ENCODE measurements at regions not wholly inside any gene's neighbourhood (a gene's known extent, or its start where the extent isn't known, plus 50 kb on each side); places are given as distances from the start of the nearest gene placed in this dataset.

DNA sequence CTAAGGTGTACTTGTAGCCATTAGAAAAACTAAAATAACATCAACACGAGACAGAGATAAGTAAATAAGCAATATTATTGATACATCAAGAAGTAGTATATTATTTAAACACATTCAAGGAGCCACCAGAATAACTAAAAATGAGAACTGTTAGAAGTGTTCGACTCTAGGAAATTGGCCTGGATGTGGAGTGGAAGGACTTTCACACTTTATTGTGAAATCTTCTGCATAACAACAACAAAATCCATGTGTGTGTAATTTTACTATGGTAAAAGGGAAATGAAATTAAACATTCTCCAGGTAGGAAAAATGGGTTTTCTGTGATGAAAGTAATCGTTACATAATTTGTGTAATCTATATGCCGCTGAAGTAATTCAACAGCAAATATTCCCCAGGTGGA, 96.3 kb upstream of the RNF152 start:
- no peak for DNase-seq (ENCODE audit: low spot score)

DNA sequence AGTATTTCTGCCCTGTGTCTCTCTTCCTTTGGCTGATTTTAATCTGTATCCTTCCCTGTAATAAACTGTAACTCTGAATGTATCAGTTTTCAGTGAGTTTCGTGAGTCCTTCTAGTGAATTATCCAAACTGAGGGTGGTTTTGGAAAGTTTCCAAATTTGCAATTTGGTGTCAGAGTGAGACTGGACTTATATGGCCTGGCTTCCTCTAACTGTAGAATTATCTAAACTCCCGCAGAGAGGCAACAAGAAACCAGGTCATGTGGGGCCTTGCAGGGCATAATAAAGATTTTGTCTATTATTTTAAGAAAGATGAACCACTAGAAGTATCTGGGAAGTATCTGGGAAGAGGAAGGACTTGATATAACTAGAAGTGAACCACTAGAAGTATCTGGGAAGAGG, 95.3 kb upstream of the RNF152 start:
- no peak for DNase-seq (ENCODE audit: low spot score)

GRCh38 chr18:61985681-61986080, 92.9 kb upstream of the RNF152 start:
- no peak for DNase-seq (ENCODE audit: low spot score)

DNA sequence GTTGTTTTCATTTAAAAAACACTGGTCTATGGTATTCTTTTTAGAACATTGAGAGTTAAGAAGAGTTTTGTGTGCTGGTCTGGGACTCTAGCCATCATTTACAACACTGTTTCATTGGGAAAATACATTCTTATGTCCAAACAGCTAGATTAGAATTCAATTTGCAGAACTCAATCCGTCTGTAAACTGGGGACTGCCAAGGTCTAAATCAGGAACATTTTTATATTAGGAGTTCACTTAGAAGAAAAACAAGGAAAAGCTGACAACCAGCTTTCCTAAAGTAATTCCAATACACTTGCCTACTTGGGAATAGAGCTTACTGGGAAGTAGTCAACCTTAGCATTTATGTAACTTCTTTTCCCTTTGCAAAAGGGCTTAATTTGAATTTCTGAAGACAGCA, 91.5 kb upstream of the RNF152 start:
- no peak for DNase-seq (ENCODE audit: low spot score)

- no peak for DNase-seq (ENCODE audit: low spot score)
Observed at GRCh38 chr18:61982475-61982874, 89.7 kb upstream of the RNF152 start.

DNA sequence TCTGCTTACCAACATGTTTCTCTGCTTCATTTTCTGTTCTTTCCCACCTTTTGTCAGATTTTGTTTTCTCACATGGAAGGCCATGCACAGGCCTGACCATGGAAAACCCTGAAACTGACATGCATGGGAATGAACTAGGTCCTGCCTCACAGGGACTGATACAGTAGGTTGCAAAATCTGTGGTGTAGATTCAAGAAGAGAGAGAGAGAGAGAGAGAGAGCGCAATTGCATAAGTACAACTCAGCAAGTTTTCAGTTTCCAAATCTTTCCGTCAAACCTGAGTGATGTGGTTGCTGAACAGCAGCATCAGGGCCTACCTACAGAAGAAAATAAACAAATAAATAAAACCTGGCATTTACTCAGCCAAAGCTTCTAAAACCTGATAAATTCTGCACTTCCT, 87.5 kb upstream of the RNF152 start:
- no peak for DNase-seq (ENCODE audit: low spot score)

- DNase-seq (ENCODE audit: low spot score): no peak
Observed at GRCh38 chr18:61975526-61976326, 82.9 kb upstream of the RNF152 start.

GRCh38 chr18:61973273-61974115, 80.7 kb upstream of the RNF152 start:
- no peak for DNase-seq (ENCODE audit: low spot score)

DNA sequence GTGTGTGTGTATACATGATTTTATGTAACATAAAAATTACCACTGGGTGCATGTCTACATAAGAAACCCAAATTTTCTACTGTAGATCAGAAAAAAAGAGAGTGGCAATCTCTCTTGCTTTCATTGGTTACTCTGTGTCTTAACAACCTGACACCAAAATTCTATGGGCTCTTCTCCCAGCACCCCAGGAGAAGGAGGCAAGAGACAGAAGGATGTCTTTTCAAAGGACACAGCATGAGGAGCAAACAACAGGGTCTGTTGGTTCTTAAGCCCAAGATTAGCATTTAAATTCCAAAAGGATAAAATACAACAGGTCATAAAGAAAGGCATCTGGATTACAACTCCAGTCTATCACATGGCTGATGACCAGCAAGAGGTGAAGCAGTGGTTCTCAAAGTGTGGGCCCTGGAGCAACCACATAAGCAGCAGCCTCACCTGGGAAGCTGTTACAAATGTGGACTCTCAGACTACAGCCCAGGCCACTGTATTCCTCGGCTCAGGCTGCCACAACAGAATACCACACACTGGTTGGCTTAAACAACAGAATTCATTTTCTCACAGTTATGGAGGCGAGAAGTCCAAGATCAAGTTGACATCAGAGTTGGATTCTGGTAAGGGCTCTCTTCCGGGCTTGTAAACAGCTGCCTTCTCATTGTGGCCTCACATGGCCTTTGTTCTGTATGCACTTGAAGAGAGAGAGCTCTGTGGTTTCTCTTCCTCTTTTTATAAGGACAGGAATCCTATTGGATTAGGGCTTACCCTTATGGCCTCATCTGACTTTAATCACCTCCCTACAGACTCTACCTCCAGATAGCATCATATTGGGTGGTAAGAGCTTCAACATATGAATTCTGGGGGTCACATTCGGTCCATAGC, 79.8 kb upstream of the RNF152 start:
- no peak for DNase-seq (ENCODE audit: low spot score)

DNA sequence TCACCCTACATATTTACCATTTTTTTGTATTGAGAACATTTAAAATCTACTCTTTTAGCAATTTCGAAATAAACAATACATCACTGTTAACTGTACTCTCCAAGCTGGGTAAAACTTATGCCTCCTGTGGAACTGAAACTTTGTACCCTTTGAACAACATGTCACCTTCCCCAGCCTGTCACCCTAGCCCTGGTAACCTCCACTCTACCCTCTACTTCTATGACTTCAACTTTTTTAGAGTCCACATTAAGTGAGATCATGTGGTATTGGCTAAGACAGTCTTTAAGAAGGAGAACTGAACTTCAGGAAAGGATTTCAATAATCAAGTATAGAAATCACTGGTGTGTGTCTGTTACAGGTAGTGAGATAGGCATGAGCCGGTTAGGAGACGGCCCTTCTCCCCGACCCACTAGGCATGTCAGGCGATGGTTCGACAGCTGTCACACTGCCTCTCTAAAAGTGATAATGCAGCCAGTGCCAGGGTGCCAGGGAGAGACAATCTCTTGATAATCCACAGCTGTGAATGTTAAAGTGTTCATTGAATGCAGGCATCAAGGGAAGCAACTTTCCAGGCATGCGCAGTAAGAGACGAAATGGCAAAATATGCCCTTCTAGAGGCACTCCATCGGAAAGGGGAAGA, 74.6 kb upstream of the RNF152 start:
- DNase-seq (ENCODE audit: low spot score): no peak

- DNase-seq (ENCODE audit: low spot score): no peak
Observed at GRCh38 chr18:61965311-61965710, 72.5 kb upstream of the RNF152 start.

- DNase-seq (ENCODE audit: low spot score): no peak
Observed at GRCh38 chr18:61964616-61965015, 71.8 kb upstream of the RNF152 start.

GRCh38 chr18:61963705-61964104, 70.9 kb upstream of the RNF152 start:
- no peak for DNase-seq (ENCODE audit: low spot score)

DNA sequence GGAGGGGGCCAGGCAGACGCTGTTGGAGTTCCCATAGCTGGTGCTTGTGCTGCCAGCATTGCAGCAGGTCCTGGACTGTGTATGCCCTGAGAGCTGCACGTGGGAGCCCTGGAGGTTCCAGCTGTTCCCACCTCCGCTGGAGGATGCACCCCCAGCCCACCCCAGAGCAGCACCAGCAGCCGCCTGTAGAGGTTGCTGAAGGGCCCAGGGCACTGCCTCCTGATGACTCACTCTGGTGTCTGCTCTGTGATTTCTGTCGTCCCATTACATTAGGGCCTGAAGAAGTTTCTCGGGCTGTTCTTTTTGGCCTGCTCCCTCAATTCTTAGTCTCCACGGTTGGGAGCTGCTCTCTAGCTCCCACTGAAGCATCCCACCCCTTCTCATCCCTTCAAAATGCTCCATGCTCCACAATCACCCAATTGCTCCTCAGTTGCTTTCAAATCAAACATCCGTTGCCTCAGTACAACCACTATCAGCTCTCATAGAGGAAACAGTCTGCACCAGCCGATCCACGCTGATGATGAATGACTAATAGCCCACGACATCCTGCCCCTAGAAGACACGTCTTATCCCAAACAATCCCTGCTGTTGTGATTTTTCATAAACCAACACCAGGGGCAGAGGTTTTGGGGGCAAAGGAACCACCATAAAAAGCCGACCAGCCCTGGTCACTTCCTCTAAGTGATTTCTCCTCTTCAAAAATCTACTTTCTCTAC, 65.2 kb upstream of the RNF152 start:
- no peak for DNase-seq (ENCODE audit: low spot score)

DNA sequence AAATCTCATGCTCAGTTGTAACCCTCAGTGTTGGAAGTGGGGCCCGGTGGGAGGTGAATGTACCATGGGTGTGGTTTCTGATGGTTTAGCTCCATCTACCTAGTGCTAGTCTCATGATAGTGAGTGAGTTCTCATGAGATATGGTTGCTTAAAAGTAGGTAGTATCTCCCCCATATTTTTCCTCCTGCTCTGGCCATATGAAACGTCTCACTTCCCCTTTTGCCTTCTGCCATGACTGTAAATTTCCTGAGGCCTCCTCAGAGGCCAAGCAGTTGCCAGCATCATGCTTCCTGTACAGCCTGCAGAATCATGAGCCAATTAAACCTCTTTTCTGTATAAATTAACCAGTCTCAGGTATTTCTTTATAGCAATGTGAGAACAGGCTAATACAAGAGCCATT, 62.8 kb upstream of the RNF152 start:
- DNase-seq (ENCODE audit: low spot score): no peak

DNA sequence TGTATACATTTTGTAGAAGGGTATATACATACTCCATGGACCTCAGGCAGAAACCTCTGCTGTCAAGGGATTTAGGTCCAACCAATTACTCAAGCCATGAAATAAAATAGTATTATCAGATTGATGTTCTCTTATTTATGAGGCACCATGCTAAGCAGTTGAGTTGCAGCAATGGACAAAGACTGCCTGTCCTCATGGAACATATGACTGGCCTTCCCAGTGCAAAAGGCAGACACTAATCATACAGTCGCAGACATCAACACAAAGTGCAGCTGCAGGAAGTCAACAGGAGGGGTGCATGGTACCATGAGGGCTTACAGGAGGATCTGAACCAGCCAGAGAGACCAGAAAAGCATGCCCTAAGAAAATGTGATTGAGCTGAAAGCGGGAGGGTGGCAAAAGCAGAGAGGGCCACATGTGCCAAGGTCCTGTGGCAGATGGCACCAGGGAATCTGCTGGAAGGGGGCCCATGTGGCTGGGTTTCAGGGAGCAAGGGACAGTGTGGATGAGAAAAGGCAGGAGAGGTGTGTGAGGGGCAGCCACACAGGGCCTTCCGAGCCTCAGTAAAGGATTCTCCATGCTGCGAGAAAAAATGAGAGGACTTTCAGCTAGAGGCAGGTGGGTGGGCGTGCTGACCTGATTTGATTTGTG, 61.4 kb upstream of the RNF152 start:
- no peak for DNase-seq (ENCODE audit: low spot score)

- no peak for DNase-seq (ENCODE audit: low spot score)
Observed at GRCh38 chr18:61953641-61954040, 60.8 kb upstream of the RNF152 start.

DNA sequence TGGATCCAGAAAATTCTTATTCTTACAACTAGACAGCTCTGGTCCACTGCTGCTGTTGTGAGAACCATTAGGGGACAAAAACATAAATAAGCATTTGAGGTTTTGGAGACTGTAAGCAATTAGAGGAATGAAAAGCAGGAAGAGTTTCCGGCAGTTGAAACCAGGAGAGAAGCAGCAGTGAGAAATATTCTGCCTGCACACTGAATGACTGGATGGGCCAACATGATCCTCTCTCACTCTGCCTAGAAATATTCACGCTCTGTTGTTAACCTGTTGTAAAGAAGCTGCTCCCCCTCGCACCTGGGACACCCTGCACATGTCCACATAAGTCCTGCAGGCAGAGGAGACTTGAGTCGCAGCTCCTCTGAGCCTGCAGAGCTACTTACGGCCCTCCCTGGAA, 60.4 kb upstream of the RNF152 start:
- DNase-seq (ENCODE audit: low spot score): no peak

DNA sequence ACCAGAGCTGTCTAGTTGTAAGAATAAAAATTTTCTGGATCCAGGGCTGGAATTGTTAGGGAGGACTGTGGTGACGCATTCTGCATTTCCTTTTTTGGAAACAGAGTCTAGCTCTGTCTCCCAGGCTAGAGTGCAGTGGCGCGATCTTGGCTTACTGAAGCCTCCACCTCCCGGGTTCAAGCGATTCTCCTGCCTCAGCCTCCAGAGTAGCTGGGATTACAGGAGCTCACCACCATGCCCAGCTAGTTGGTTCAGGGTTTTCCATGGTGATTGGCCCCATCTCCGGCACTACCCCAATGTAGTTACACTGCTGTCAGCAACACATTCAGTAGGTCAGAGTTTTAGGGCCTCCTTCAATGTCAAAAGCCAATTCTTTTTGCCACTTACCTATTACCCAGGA, 58.6 kb upstream of the RNF152 start:
- DNase-seq (ENCODE audit: low spot score): no peak

DNA sequence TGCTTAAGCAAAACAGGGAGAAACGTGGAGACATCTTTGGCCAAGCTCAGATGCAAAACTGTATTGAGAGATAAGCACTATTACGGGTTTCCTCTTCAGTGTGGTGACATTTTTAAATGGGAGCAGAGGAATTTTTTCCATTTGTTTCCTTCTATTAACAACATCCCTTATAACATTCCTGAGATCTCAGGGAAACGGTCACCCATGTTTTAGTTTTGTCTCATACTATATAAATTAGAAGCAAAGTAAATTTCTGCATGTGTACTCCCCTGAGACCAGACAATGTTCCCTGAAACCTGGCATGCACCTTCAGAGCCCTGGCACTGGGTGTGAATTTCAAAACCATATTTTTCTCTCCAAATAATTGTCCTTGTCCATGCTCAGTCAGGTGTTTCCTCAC, 57.6 kb upstream of the RNF152 start:
- no peak for DNase-seq (ENCODE audit: low spot score)

DNA sequence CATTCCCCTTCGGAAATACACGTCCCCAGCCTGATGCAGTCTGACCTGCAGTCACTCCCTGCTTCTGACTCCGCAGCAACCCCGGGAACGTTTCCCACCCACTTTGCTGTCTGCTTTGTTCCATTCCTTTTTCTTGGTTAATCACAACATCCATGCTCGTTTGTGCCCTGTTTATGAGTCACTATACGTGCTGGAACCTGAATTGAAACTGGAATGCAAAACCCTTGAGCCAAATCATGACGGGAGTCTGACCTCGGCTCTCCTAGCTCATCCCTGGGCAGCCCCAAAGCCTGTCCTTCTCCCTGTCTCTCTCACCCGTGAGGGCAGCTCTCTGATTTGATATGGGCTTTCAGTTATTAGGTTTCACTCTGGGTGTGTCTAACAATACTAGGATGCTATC, 57.1 kb upstream of the RNF152 start:
- no peak for DNase-seq (ENCODE audit: low spot score)
